GM12878 (cell line): ENCODE measurements at regions not wholly inside any gene's neighbourhood (a gene's known extent, or its start where the extent isn't known, plus 50 kb on each side); places are given as distances from the start of the nearest gene placed in this dataset.

ENCODE experiments used
- EED ChIP-seq: sonication (generic); IDR thresholded peaks from 2 replicates; pipeline ENCODE4 v1.6.1; 2016; ENCODE audit warnings: antibody characterized with exemption, low read depth
- ELK1 ChIP-seq: IDR thresholded peaks from 2 replicates; pipeline ENCODE4 v1.6.1; 2012; ENCODE audit warnings: low read depth, low read length, improper control_type of control experiment
- EZH2 ChIP-seq: IDR thresholded peaks from 2 replicates; pipeline ENCODE4 v1.6.1; 2012; ENCODE audit warnings: low read depth, mild to moderate bottlenecking, control low read depth, inconsistent platforms, low read length, borderline replicate concordance; ENCODE audit not compliant: control insufficient read depth
- HDAC2 ChIP-seq: fragments of 200-600 bp; sonication (generic); IDR thresholded peaks from 2 replicates; pipeline ENCODE4 v1.6.1; 2017
- IRF4 ChIP-seq: IDR thresholded peaks from 2 replicates; pipeline ENCODE4 v1.6.1; 2011; ENCODE audit warnings: low read depth, low read length
- LARP7 ChIP-seq: fragments of 450-650 bp; IDR thresholded peaks from 2 replicates; pipeline ENCODE4 v1.6.1; 2017; ENCODE audit warnings: mild to moderate bottlenecking
- NFYA ChIP-seq: IDR thresholded peaks from 2 replicates; pipeline ENCODE4 v1.6.1; 2011; ENCODE audit warnings: low read depth, mild to moderate bottlenecking, low read length, improper control_type of control experiment, borderline replicate concordance
- NRF1 ChIP-seq: conservative IDR thresholded peaks from 2 replicates; pipeline ENCODE4 v1.6.1; 2011; ENCODE audit warnings: mild to moderate bottlenecking, low read depth, low read length, improper control_type of control experiment
- RUNX3 ChIP-seq: IDR thresholded peaks from 2 replicates; pipeline ENCODE4 v1.6.1; 2012; ENCODE audit warnings: low read length, inconsistent platforms
- SIN3A ChIP-seq: IDR thresholded peaks from 2 replicates; pipeline ENCODE4 v1.6.1; 2012; ENCODE audit warnings: low read depth, low read length, improper control_type of control experiment
- SMARCA5 ChIP-seq: fragments of 450-650 bp; IDR thresholded peaks from 2 replicates; pipeline ENCODE4 v1.6.1; 2017; ENCODE audit warnings: mild to moderate bottlenecking
- SP1 ChIP-seq: IDR thresholded peaks from one replicate; pipeline ENCODE4 v1.6.1; 2011; ENCODE audit warnings: low read depth, low read length
- STAT3 ChIP-seq: IDR thresholded peaks from 2 replicates; pipeline ENCODE4 v1.6.1; 2011; ENCODE audit warnings: low read depth, low read length, improper control_type of control experiment
- TCF12 ChIP-seq: IDR thresholded peaks from 2 replicates; pipeline ENCODE4 v1.6.1; 2011; ENCODE audit warnings: low read depth, mild to moderate bottlenecking, low read length
- ZNF592 ChIP-seq: fragments of 450-650 bp; IDR thresholded peaks from 2 replicates; pipeline ENCODE4 v1.6.1; 2017; ENCODE audit warnings: mild to moderate bottlenecking, moderate library complexity
- ZNF687 ChIP-seq: fragments of 450-650 bp; IDR thresholded peaks from 2 replicates; pipeline ENCODE4 v1.6.1; 2017; ENCODE audit warnings: mild to moderate bottlenecking, moderate library complexity

- TF ChIP-seq ZNF592 = no peak
- no peak for TF ChIP-seq RUNX3
- no peak for TF ChIP-seq EED
- no peak for TF ChIP-seq STAT3
- no peak for TF ChIP-seq SP1
- TF ChIP-seq ELK1 = no peak
- TF ChIP-seq NRF1 = no peak
- no peak for TF ChIP-seq SIN3A
- TF ChIP-seq TCF12 = no peak
- TF ChIP-seq EZH2 = no peak
- no peak for TF ChIP-seq HDAC2
- TF ChIP-seq IRF4 = no peak
- no peak for TF ChIP-seq NFYA
- TF ChIP-seq SMARCA5 = no peak
- TF ChIP-seq ZNF687 = no peak
- no peak for TF ChIP-seq LARP7
Observed at GRCh38 chr12:82146740-82147139, 211.4 kb downstream of the CCDC59 start (continued).
